Activated CD8-positive, alpha-beta memory T cell treated with anti-CD3 and anti-CD28 coated beads, Interleukin-2, amount 10 ng/mL, durations not matched to agents 7 days and 5 days (primary cell): ENCODE measurements at regions not wholly inside any gene's neighbourhood (a gene's known extent, or its start where the extent isn't known, plus 50 kb on each side); places are given as distances from the start of the nearest gene placed in this dataset. TPM values are rescaled to one million over a fixed set of nuclear protein-coding genes. Genes with fewer than 3 reads are reported as not detected.

Experiments
- ATAC-seq: fragments of 150-1000 bp; cut with Tn5 transposase; one replicate; pipeline ENCODE4 v1.10.0; 2021; ENCODE audit warnings: moderate library complexity
- CTCF ChIA-PET: fragments of 350-600 bp; sonication (Branson Sonifier 250); formaldehyde crosslinking; loops from one replicate; lab custom pipeline; 2021; ENCODE audit warnings: antibody characterized with exemption; lab: Charles Lee
- DNase-seq: peaks from one replicate; pipeline ENCODE4 v3.0.0-alpha.2; 2020
- H3K27ac Mint-ChIP-seq: one replicate; pipeline ENCODE4 v1.8.0; 2021; ENCODE audit warnings: mild to moderate bottlenecking, mixed read lengths
- H3K27me3 Mint-ChIP-seq: one replicate; pipeline ENCODE4 v1.8.0; 2021; ENCODE audit warnings: mixed read lengths
- H3K36me3 Mint-ChIP-seq: one replicate; pipeline ENCODE4 v1.8.0; 2021; ENCODE audit warnings: mild to moderate bottlenecking, mixed read lengths
- H3K4me1 Mint-ChIP-seq: one replicate; pipeline ENCODE4 v1.8.0; 2021; ENCODE audit warnings: mixed read lengths
- H3K4me3 Mint-ChIP-seq: one replicate; pipeline ENCODE4 v1.8.0; 2021; ENCODE audit warnings: mild to moderate bottlenecking, moderate library complexity, mixed read lengths
- H3K9me3 Mint-ChIP-seq: one replicate; pipeline ENCODE4 v1.8.0; 2022; ENCODE audit warnings: low read depth, mixed read lengths
- microRNA-seq: library from miRNA; unstranded; fragments of <30 nt; microRNA quantifications from one replicate; pipeline ENCODE4 v1.2.0, GENCODE V29; 2022

- no peak overlapping the region for H3K4me3 Mint-ChIP-seq
- peaks cover 22% of the 10 kb centered on the region for H3K4me1 Mint-ChIP-seq
- DNase-seq (no peak), ATAC-seq (no peak)
- no peaks in the 10 kb centered on the region for H3K9me3 Mint-ChIP-seq
- H3K27ac Mint-ChIP-seq: no peak overlapping the region
- no peaks in the 10 kb centered on the region for H3K36me3 Mint-ChIP-seq
- H3K27me3 Mint-ChIP-seq: peaks cover 4% of the 10 kb centered on the region
- CTCF ChIA-PET: interaction anchor here (3.4 kb wide), 1 partner anchor 670 kb away, joined by 27 read pairs; no protein-coding TSS in a partner anchor
Measured at GRCh38 chr2:207471261-207471660, 58.5 kb upstream of the CREB1 start.

- no peak overlapping the region for H3K4me3 Mint-ChIP-seq
- H3K36me3 Mint-ChIP-seq: no peaks in the 10 kb centered on the region
- peaks cover 4% of the 10 kb centered on the region for H3K27me3 Mint-ChIP-seq
- no peak overlapping the region for H3K27ac Mint-ChIP-seq
- no peaks in the 10 kb centered on the region for H3K9me3 Mint-ChIP-seq
- CTCF ChIA-PET: interaction anchor here (0.6 to 3.4 kb wide), 15 partner anchors 12 to 778 kb away, joined by 3 to 27 read pairs (median 4); partner anchors contain the start of gene KLF7
- peaks cover 20% of the 10 kb centered on the region for H3K4me1 Mint-ChIP-seq
- no peak for DNase-seq
- ATAC-seq: no peak
Measured at GRCh38 chr2:207472343-207473048, 57.3 kb upstream of the CREB1 start.

GRCh38 chr2:207473049-207473930, 56.5 kb upstream of the CREB1 start:
- H3K27ac Mint-ChIP-seq: no peak overlapping the region
- ATAC-seq (peak; percentile 71), DNase-seq (peak; percentile 62)
- peaks cover 4% of the 10 kb centered on the region for H3K27me3 Mint-ChIP-seq
- H3K9me3 Mint-ChIP-seq: no peaks in the 10 kb centered on the region
- CTCF ChIA-PET: interaction anchor here (0.6 to 3.4 kb wide), 17 partner anchors 11 to 779 kb away, joined by 3 to 27 read pairs (median 4); partner anchors contain the start of gene KLF7
- no peaks in the 10 kb centered on the region for H3K36me3 Mint-ChIP-seq
- no peak overlapping the region for H3K4me3 Mint-ChIP-seq
- H3K4me1 Mint-ChIP-seq: peaks cover 12% of the 10 kb centered on the region

GRCh38 chr2:207473931-207474235, 55.9 kb upstream of the CREB1 start:
- H3K4me1 Mint-ChIP-seq: peaks cover 16% of the 10 kb centered on the region
- H3K27me3 Mint-ChIP-seq: peaks cover 6% of the 10 kb centered on the region
- no peaks in the 10 kb centered on the region for H3K36me3 Mint-ChIP-seq
- DNase-seq (no peak), ATAC-seq (no peak)
- H3K9me3 Mint-ChIP-seq: no peaks in the 10 kb centered on the region
- CTCF ChIA-PET: interaction anchor here (1.1 to 3.4 kb wide), 10 partner anchors 10 to 775 kb away, joined by 3 to 27 read pairs (median 4); no protein-coding TSS in a partner anchor
- no peak overlapping the region for H3K4me3 Mint-ChIP-seq
- no peak overlapping the region for H3K27ac Mint-ChIP-seq

- no peaks in the 10 kb centered on the region for H3K9me3 Mint-ChIP-seq
- peaks cover 6% of the 10 kb centered on the region for H3K27me3 Mint-ChIP-seq
- no peak overlapping the region for H3K27ac Mint-ChIP-seq
- no peaks in the 10 kb centered on the region for H3K36me3 Mint-ChIP-seq
- H3K4me3 Mint-ChIP-seq: no peak overlapping the region
- peak; percentile 9 for ATAC-seq
- H3K4me1 Mint-ChIP-seq: peaks cover 20% of the 10 kb centered on the region
- peak; percentile 47 for DNase-seq
- CTCF ChIA-PET: interaction anchor here (1.0 kb wide), 1 partner anchor 29 kb away, joined by 3 read pairs; no protein-coding TSS in a partner anchor
Measured at GRCh38 chr2:207474863-207475485, 54.8 kb upstream of the CREB1 start.

- DNase-seq: no peak
Measured at GRCh38 chr2:207475546-207475945, 54.2 kb upstream of the CREB1 start.

GRCh38 chr2:207477896-207478295, 51.9 kb upstream of the CREB1 start:
- CTCF ChIA-PET: no interaction called here
- no peaks in the 10 kb centered on the region for H3K9me3 Mint-ChIP-seq
- ATAC-seq (no peak), DNase-seq (no peak)
- H3K4me3 Mint-ChIP-seq: no peak overlapping the region
- H3K27me3 Mint-ChIP-seq: peaks cover 10% of the 10 kb centered on the region
- no peak overlapping the region for H3K27ac Mint-ChIP-seq
- no peaks in the 10 kb centered on the region for H3K36me3 Mint-ChIP-seq
- H3K4me1 Mint-ChIP-seq: peaks cover 18% of the 10 kb centered on the region

More at GRCh38 chr2:207475546-207475945, 54.2 kb upstream of the CREB1 start:
- H3K4me3 Mint-ChIP-seq: no peak overlapping the region
- H3K36me3 Mint-ChIP-seq: no peaks in the 10 kb centered on the region
- peaks cover 20% of the 10 kb centered on the region for H3K4me1 Mint-ChIP-seq
- H3K9me3 Mint-ChIP-seq: no peaks in the 10 kb centered on the region
- H3K27me3 Mint-ChIP-seq: peaks cover 10% of the 10 kb centered on the region
- ATAC-seq: no peak
- H3K27ac Mint-ChIP-seq: no peak overlapping the region
- CTCF ChIA-PET: interaction anchor here (0.9 to 1.5 kb wide), 3 partner anchors 28 to 675 kb away, joined by 3 to 6 read pairs (median 3); no protein-coding TSS in a partner anchor

GRCh38 chr2:207478572-207478971, 51.2 kb upstream of the CREB1 start:
- Mint-ChIP-seq H3K36me3 (no peaks in the 10 kb centered on the region), H3K4me1 (peaks cover 14% of the 10 kb centered on the region), H3K27ac (no peak overlapping the region), H3K27me3 (peaks cover 10% of the 10 kb centered on the region), H3K9me3 (no peaks in the 10 kb centered on the region), H3K4me3 (no peak overlapping the region)
- ATAC-seq (no peak), DNase-seq (no peak)
- CTCF ChIA-PET: no interaction called here

- no peaks in the 10 kb centered on the region for H3K9me3 Mint-ChIP-seq
- H3K4me1 Mint-ChIP-seq: peaks cover 14% of the 10 kb centered on the region
- peaks cover 10% of the 10 kb centered on the region for H3K27me3 Mint-ChIP-seq
- DNase-seq (no peak), ATAC-seq (no peak)
- CTCF ChIA-PET: no interaction called here
- H3K4me3 Mint-ChIP-seq: no peak overlapping the region
- no peak overlapping the region for H3K27ac Mint-ChIP-seq
- no peaks in the 10 kb centered on the region for H3K36me3 Mint-ChIP-seq
Measured at GRCh38 chr2:207479198-207479785, 50.5 kb upstream of the CREB1 start.

Small RNAs in the stretch of these regions (microRNA-seq; reads per million reads assigned to microRNA genes)
- gene MIR1302-4: not detected
